ENCODE measurements at regions not wholly inside any gene's neighbourhood (a gene's known extent, or its start where the extent isn't known, plus 50 kb on each side); places are given as distances from the start of the nearest gene placed in this dataset.
"Not testable (repeated sequence)": the region's sequence is repeated elsewhere in the genome, so short reads cannot be mapped to it uniquely, and the experiment has no call there.

GRCh38 chr2:75406131-75406581, 154.6 kb downstream of the EVA1A start:
- H3K4me3 Mint-ChIP-seq (ENCODE audit: unreplicated experiment) = no peak overlapping the region
- H3K27ac Mint-ChIP-seq (ENCODE audit: unreplicated experiment) = no peak overlapping the region
- no peaks in the 10 kb centered on the region for H3K9me3 Mint-ChIP-seq (ENCODE audit: unreplicated experiment)
- no peak for TF ChIP-seq CTCF (IDR thresholded peaks at IDR 0.05; ENCODE audit: partially characterized antibody, unreplicated experiment)
- no peaks in the 10 kb centered on the region for H3K4me1 Mint-ChIP-seq (ENCODE audit: low read depth, unreplicated experiment)
- H3K27me3 Mint-ChIP-seq (ENCODE audit: unreplicated experiment) = no peaks in the 10 kb centered on the region
- DNase-seq = no peak
- H3K36me3 Mint-ChIP-seq (ENCODE audit: unreplicated experiment) = peaks cover 6% of the 10 kb centered on the region

GRCh38 chr2:75405000-75405399, 155.7 kb downstream of the EVA1A start:
- TF ChIP-seq CTCF (IDR thresholded peaks at IDR 0.05; ENCODE audit: partially characterized antibody, unreplicated experiment) = no peak
- H3K27me3 Mint-ChIP-seq (ENCODE audit: unreplicated experiment) = no peaks in the 10 kb centered on the region
- H3K4me3 Mint-ChIP-seq (ENCODE audit: unreplicated experiment) = no peak overlapping the region
- no peak overlapping the region for H3K27ac Mint-ChIP-seq (ENCODE audit: unreplicated experiment)
- DNase-seq = no peak
- H3K36me3 Mint-ChIP-seq (ENCODE audit: unreplicated experiment) = no peaks in the 10 kb centered on the region
- no peaks in the 10 kb centered on the region for H3K4me1 Mint-ChIP-seq (ENCODE audit: low read depth, unreplicated experiment)
- no peaks in the 10 kb centered on the region for H3K9me3 Mint-ChIP-seq (ENCODE audit: unreplicated experiment)

GRCh38 chr2:75403991-75404428, 156.7 kb downstream of the EVA1A start:
- peak; percentile 87 for TF ChIP-seq CTCF (IDR thresholded peaks at IDR 0.05; ENCODE audit: partially characterized antibody, unreplicated experiment)
- no peaks in the 10 kb centered on the region for H3K4me1 Mint-ChIP-seq (ENCODE audit: low read depth, unreplicated experiment)
- no peaks in the 10 kb centered on the region for H3K36me3 Mint-ChIP-seq (ENCODE audit: unreplicated experiment)
- no peaks in the 10 kb centered on the region for H3K9me3 Mint-ChIP-seq (ENCODE audit: unreplicated experiment)
- no peak overlapping the region for H3K4me3 Mint-ChIP-seq (ENCODE audit: unreplicated experiment)
- no peaks in the 10 kb centered on the region for H3K27me3 Mint-ChIP-seq (ENCODE audit: unreplicated experiment)
- no peak overlapping the region for H3K27ac Mint-ChIP-seq (ENCODE audit: unreplicated experiment)
- no peak for DNase-seq

GRCh38 chr2:75396314-75396713, 164.4 kb downstream of the EVA1A start:
- no peak for DNase-seq
- no peak for TF ChIP-seq CTCF (IDR thresholded peaks at IDR 0.05; ENCODE audit: partially characterized antibody, unreplicated experiment)
- Mint-ChIP-seq H3K27me3 (ENCODE audit: unreplicated experiment) (peaks cover 2% of the 10 kb centered on the region), H3K36me3 (ENCODE audit: unreplicated experiment) (peaks cover 5% of the 10 kb centered on the region), H3K4me3 (ENCODE audit: unreplicated experiment) (no peak overlapping the region), H3K9me3 (ENCODE audit: unreplicated experiment) (peaks cover 8% of the 10 kb centered on the region), H3K27ac (ENCODE audit: unreplicated experiment) (no peak overlapping the region), H3K4me1 (ENCODE audit: low read depth, unreplicated experiment) (no peaks in the 10 kb centered on the region)

- H3K4me3 Mint-ChIP-seq (ENCODE audit: unreplicated experiment); DNase-seq; H3K27me3 Mint-ChIP-seq (ENCODE audit: unreplicated experiment); H3K4me1 Mint-ChIP-seq (ENCODE audit: low read depth, unreplicated experiment); H3K27ac Mint-ChIP-seq (ENCODE audit: unreplicated experiment); H3K9me3 Mint-ChIP-seq (ENCODE audit: unreplicated experiment); H3K36me3 Mint-ChIP-seq (ENCODE audit: unreplicated experiment): not testable (repeated sequence)
Measured at GRCh38 chr2:75394764-75395163, 166.0 kb downstream of the EVA1A start.

- Mint-ChIP-seq H3K27me3 (ENCODE audit: unreplicated experiment) (no peaks in the 10 kb centered on the region), H3K4me1 (ENCODE audit: low read depth, unreplicated experiment) (no peaks in the 10 kb centered on the region), H3K9me3 (ENCODE audit: unreplicated experiment) (peaks cover 2% of the 10 kb centered on the region), H3K4me3 (ENCODE audit: unreplicated experiment) (no peak overlapping the region), H3K36me3 (ENCODE audit: unreplicated experiment) (no peaks in the 10 kb centered on the region), H3K27ac (ENCODE audit: unreplicated experiment) (no peak overlapping the region)
- DNase-seq = no peak
- no peak for TF ChIP-seq CTCF (IDR thresholded peaks at IDR 0.05; ENCODE audit: partially characterized antibody, unreplicated experiment)
Measured at GRCh38 chr2:75390169-75390568, 170.6 kb downstream of the EVA1A start.
